ENCODE measurements at regions not wholly inside any gene's neighbourhood (a gene's known extent, or its start where the extent isn't known, plus 50 kb on each side); places are given as distances from the start of the nearest gene placed in this dataset.

GRCh38 chr3:152719264-152719663 is 115.7 kb upstream of the P2RY1 start:
- no peak for DNase-seq (ENCODE audit: low read depth)

DNA sequence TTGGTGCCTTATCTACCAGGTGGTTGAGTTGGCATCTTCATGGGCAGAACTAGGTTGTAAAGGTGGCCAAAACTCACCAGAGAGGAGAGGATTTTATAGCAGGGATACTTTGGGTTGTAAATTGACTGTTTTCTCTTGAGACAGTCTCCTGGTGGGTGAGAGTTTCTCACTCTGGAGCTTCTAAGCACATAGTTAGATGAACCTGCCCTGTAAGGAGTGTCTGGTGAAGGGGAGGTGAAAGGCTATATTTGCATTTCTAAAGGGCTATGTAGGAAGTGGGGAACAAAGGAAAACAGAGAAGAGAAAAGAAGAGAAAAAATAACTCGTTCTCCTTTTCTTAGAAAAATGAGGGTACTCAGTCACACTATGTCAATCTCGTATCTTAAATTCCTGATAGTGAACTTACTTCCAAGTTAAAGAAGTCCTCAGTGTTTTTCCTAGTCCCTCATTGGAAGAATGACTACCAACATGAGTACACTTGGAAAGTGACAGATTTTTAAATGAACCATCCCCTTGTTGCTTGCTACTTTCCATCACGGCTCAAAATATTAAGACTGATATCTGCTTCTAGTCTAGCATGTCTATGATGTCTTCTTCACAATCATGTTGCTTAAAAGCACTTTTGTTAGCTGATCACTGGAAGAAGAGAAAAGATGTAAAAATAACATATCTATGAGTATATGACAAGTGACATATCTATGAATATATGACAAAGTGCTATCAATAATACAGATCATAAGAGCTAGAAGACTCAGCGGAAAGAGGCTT is 113.8 kb upstream of the P2RY1 start:
- no peak for DNase-seq (ENCODE audit: low read depth)

- no peak for DNase-seq (ENCODE audit: low read depth)
Observed at GRCh38 chr3:152724270-152724669, 110.7 kb upstream of the P2RY1 start.

GRCh38 chr3:152728231-152728980 is 106.5 kb upstream of the P2RY1 start:
- DNase-seq (ENCODE audit: low read depth) = no peak

GRCh38 chr3:152729906-152730305 is 105.0 kb upstream of the P2RY1 start:
- DNase-seq (ENCODE audit: low read depth) = no peak

GRCh38 chr3:152731511-152731910 is 103.4 kb upstream of the P2RY1 start:
- no peak for DNase-seq (ENCODE audit: low read depth)

- no peak for DNase-seq (ENCODE audit: low read depth)
Observed at GRCh38 chr3:152733584-152734119, 101.3 kb upstream of the P2RY1 start.

DNA sequence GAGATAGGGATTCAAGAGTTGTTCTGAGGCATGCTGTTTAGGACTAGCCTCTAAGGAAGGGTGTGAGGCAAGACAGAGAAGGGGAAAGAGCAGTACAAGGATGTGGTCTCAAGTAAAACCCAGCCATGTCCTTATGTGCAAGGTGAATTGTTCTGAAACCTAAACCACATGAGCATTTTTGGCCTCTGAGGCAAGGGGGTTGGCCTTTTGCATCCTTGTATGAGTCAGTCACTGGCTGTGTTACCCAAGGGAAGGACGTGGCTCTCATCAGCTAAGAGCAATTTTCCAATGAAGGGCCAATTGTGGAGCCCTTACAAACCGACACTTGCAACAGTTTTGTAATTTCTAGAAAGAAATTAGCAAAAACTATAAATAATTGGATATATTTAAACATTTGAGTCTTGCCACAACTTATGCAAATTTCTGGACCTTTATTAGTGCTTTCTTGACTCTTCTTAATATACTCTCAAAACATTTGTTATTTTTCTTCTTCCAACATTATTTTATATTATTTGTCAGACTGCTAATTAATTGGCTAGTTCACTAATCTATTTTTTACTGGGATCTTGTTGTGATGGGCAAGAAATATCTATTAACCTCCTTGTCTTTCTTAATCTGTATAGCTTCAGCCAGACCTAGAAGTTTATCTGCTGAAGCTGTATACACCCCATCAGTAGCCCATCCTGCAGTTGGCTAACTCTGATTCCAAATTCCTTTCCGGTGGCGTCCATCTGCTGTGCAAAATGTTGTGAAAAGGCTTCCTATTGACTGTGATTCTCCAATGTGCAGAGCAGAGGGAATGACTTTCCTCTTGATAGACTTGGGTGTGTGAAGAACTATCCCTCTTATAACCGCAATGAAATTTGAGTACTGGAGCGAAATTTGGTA is 97.7 kb upstream of the P2RY1 start:
- no peak for DNase-seq (ENCODE audit: low read depth)

- DNase-seq (ENCODE audit: low read depth) = no peak
Observed at GRCh38 chr3:152738656-152739055, 96.3 kb upstream of the P2RY1 start.

DNA sequence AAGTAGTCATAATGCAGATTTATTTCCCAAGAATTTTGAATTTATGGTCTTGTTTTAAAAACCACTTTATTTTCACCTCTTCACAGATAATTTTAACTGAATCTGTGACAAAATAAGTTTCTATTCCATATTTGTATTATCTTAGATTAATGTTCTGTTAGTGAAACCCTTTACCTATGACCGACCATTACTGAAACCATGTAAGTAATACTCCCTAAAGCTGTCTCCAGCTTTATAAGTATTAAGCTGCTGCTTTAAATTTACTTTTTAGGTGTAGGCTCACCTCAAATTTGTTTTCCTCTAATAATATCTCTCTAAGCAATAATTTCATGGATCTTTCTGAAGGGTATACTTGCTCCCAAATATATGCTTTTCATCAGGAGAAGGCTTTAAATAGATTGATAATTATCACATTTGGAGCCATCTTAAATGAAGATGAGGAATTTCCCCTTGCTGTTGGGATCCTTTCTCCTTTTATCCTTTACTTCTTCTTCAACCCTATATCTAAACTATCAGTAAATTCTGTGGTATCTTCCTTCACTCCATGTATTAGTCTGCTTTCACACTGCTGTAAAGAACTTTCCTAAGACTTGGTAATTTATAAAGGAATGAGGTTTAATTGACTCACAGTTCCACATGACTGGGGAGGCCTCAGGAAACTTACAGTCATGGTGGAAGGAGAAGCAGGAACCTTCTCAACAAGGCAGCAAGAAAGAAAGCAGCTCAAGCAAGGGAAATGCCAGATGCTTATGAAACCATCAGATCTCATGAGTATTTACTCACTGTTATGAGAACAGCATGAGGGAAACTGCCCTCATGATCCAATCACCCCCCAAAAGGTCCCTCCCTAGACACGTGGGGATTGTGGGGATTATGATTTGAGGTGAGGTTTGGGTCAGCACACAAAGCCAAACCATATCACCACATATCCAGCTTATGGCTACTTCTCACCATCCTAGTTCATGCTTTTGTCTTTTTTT is 92.3 kb upstream of the P2RY1 start:
- no peak for DNase-seq (ENCODE audit: low read depth)

DNA sequence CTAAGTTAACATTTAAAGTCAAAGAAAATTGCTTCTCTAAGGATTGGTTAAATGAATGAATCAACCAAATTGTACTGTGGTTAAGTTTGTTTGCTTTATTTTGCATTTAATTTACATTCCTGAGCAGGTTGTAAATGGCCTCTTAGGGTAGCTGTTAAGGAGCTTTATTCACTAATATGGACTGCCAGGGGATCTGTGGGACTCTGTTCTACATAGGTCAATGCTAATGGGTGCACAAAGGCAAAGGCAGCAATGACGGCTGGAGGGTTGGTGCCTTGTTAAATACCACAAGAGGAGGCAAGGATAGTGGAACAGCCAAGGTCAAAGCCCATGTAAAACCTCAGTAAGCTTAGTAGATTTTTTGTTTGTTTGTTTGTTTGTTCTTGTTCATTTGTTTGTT is 89.3 kb upstream of the P2RY1 start:
- no peak for DNase-seq (ENCODE audit: low read depth)

GRCh38 chr3:152754303-152754702 is 80.6 kb upstream of the P2RY1 start:
- DNase-seq (ENCODE audit: low read depth) = no peak

DNA sequence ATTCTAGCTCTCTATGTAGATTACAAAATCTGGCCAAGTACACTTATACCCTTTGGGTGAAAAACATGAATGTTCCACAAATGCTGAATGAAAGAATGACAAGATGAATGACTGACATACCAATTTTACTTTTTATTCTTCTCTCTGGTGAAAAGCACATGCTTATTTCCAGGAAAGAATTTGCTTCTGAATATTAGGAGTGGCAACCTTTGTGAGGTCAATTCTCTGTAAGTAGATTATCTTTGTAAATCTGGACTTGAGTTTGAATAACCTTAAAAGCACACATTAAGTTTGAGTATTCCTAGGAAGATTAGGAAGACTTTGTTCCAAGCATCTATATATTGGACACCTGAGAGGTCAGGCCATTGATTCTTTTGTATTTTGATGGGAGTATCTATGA is 78.1 kb upstream of the P2RY1 start:
- no peak for DNase-seq (ENCODE audit: low read depth)

DNA sequence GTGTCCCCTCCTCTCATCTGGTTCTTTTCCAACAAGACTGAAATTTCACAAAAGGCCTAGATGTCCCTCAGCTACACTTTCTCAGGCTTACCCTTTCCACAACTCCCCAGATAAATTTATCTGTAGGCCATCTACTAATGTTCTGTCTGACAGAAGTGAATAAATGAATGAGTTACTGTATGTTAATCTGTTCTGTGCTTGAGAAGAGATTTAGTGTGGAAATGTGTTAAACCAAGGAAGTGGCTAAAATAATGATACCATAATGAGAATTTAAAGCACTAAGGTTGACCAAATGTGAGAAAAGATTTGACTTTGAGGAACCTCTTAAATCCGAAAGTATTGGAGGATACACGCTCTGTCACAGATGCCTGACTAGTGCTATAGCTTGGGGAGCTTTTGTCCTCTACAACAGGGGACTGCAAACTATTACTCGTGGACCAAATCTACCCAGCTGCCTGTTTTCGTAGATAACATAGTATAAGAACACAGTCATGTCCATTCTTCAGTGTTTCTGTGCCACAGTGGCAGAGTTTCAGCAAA is 74.8 kb upstream of the P2RY1 start:
- no peak for DNase-seq (ENCODE audit: low read depth)

- DNase-seq (ENCODE audit: low read depth) = no peak
Observed at GRCh38 chr3:152760591-152760990, 74.3 kb upstream of the P2RY1 start.

- DNase-seq (ENCODE audit: low read depth) = no peak
Observed at GRCh38 chr3:152768478-152768877, 66.5 kb upstream of the P2RY1 start.

- DNase-seq (ENCODE audit: low read depth) = no peak
Observed at GRCh38 chr3:152769523-152769922, 65.4 kb upstream of the P2RY1 start.

DNA sequence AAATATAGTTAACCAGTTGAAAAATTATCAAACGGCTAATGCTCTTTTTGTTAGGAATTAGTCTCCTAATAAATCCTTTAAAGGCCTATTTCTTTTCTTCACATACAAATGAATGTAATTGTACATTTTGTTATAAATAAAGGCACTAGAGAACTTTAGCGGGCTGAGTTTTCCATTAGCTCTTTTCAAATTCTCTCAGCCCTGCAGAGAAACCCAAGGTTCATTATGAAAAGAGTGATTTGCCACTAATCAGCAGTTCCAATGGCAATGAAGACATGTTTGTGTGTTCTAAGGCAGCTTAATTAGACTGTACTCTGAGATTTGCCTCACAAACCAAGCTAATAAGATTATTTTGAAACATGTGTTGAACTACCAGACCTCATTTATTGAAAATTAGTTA is 64.6 kb upstream of the P2RY1 start:
- DNase-seq (ENCODE audit: low read depth) = no peak

DNA sequence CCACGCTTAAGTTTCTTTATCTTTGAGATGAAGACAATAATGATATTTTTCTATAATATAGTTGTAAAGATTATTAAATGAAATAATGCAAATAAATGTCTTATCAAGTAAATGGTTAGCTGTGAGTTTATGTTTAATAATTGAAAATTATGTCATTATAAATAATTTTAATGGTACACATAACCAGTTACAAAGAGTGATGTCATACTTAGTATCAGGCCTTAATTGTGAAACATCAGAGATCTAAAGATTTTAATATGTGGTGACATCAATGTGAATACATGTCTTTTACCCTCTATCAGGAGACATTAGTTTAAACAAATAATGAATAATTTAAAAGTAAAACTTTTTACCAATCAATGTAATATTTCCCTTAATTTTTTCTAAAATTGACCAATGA is 63.8 kb upstream of the P2RY1 start:
- no peak for DNase-seq (ENCODE audit: low read depth)

GRCh38 chr3:152772674-152773225 is 62.2 kb upstream of the P2RY1 start:
- DNase-seq (ENCODE audit: low read depth) = no peak

- no peak for DNase-seq (ENCODE audit: low read depth)
Observed at GRCh38 chr3:152773633-152774032, 61.3 kb upstream of the P2RY1 start.

All from CMK (cell line).